ENCODE measurements at regions not wholly inside any gene's neighbourhood (a gene's known extent, or its start where the extent isn't known, plus 50 kb on each side); places are given as distances from the start of the nearest gene placed in this dataset.

- TF ChIP-seq CTCF (IDR thresholded peaks at IDR 0.05; ENCODE audit: borderline replicate concordance, control extremely low read depth, extremely low read depth, insufficient read depth, missing control alignments), result no peak
- in situ Hi-C loops (cut with MboI; ENCODE audit: low sequenced_read_pairs, unreplicated experiment), result no loop called here
- DNase-seq (ENCODE audit: low spot score), result no peak
Observed at GRCh38 chr10:59517341-59517899, 155.1 kb upstream of the FAM13C start.

- no peak for TF ChIP-seq CTCF (IDR thresholded peaks at IDR 0.05; ENCODE audit: borderline replicate concordance, control extremely low read depth, extremely low read depth, insufficient read depth, missing control alignments)
- DNase-seq (ENCODE audit: low spot score), result no peak
Observed at GRCh38 chr10:59513558-59513957, 151.2 kb upstream of the FAM13C start.

GRCh38 chr10:59512951-59513350 is 150.6 kb upstream of the FAM13C start:
- in situ Hi-C loops (cut with MboI; ENCODE audit: low sequenced_read_pairs, unreplicated experiment), result no loop called here
- no peak for TF ChIP-seq CTCF (IDR thresholded peaks at IDR 0.05; ENCODE audit: borderline replicate concordance, control extremely low read depth, extremely low read depth, insufficient read depth, missing control alignments)
- DNase-seq (ENCODE audit: low spot score), result no peak

More at GRCh38 chr10:59513558-59513957, 151.2 kb upstream of the FAM13C start:
- in situ Hi-C loops (cut with MboI; ENCODE audit: low sequenced_read_pairs, unreplicated experiment), result no loop called here

- DNase-seq (ENCODE audit: low spot score), result no peak
- in situ Hi-C loops (cut with MboI; ENCODE audit: low sequenced_read_pairs, unreplicated experiment), result no loop called here
- no peak for TF ChIP-seq CTCF (IDR thresholded peaks at IDR 0.05; ENCODE audit: borderline replicate concordance, control extremely low read depth, extremely low read depth, insufficient read depth, missing control alignments)
Observed at GRCh38 chr10:59508956-59509355, 146.6 kb upstream of the FAM13C start.

GRCh38 chr10:59508296-59508695 is 145.9 kb upstream of the FAM13C start:
- DNase-seq (ENCODE audit: low spot score), result no peak
- in situ Hi-C loops (cut with MboI; ENCODE audit: low sequenced_read_pairs, unreplicated experiment), result no loop called here

GRCh38 chr10:59505926-59506325 is 143.6 kb upstream of the FAM13C start:
- in situ Hi-C loops (cut with MboI; ENCODE audit: low sequenced_read_pairs, unreplicated experiment), result no loop called here
- TF ChIP-seq CTCF (IDR thresholded peaks at IDR 0.05; ENCODE audit: borderline replicate concordance, control extremely low read depth, extremely low read depth, insufficient read depth, missing control alignments), result no peak
- DNase-seq (ENCODE audit: low spot score), result no peak

More at GRCh38 chr10:59508296-59508695, 145.9 kb upstream of the FAM13C start:
- TF ChIP-seq CTCF (IDR thresholded peaks at IDR 0.05; ENCODE audit: borderline replicate concordance, control extremely low read depth, extremely low read depth, insufficient read depth, missing control alignments), result no peak

Data from GM13976 (cell line).